ENCODE measurements at regions not wholly inside any gene's neighbourhood (a gene's known extent, or its start where the extent isn't known, plus 50 kb on each side); places are given as distances from the start of the nearest gene placed in this dataset.
"Not testable (repeated sequence)": the region's sequence is repeated elsewhere in the genome, so short reads cannot be mapped to it uniquely, and the experiment has no call there.

GRCh38 chr2:173571021-173571821 is 216.5 kb downstream of the CDCA7 start:
- POLR2A ChIA-PET: no interaction called here
- peaks cover 10 to 26% (median 19%) of the 10 kb centered on the region in 5 donors for H3K27me3 Mint-ChIP-seq
- CTCF ChIA-PET: no interaction called here
- Histone ChIP-seq H3K9me3 (ENCODE audit: control insufficient read depth in 2 of 3, low read length in 3 of 3) (no peaks in the 10 kb centered on the region), H3K27ac (ENCODE audit: low read depth, low read length) (no peak overlapping the region), H3K4me3 (ENCODE audit: low read length) (no peak overlapping the region), H3K27me3 (ENCODE audit: control insufficient read depth in 2 of 2, insufficient read depth in 2 of 2, low read length in 2 of 2) (no peaks in the 10 kb centered on the region), H3K36me3 (ENCODE audit: control insufficient read depth in 2 of 3, insufficient read depth in 3 of 3, low read length in 3 of 3) (no peaks in the 10 kb centered on the region), H3K4me1 (ENCODE audit: control insufficient read depth in 2 of 2, insufficient read depth in 2 of 2, low read length in 2 of 2) (no peaks in the 10 kb centered on the region)
- ATAC-seq (no peak), DNase-seq (no peak)
- peaks cover 0 to 5% (median 0%) of the 10 kb centered on the region in 11 donors for H3K9me3 Mint-ChIP-seq
- H3K4me3 Mint-ChIP-seq: no peak overlapping the region
- intact Hi-C loops (cut with micrococcal nuclease): loop anchor here (1.0 to 10.0 kb wide), 3 partner anchors 474 to 774 kb away; no protein-coding TSS in a partner anchor
- H3K27ac Mint-ChIP-seq: peak overlapping the region in 1 of 9 donors; percentile 1
- peaks cover 0 to 7% (median 5%) of the 10 kb centered on the region in 7 donors for H3K4me1 Mint-ChIP-seq
- peaks cover 0 to 4% (median 0%) of the 10 kb centered on the region in 5 donors for H3K36me3 Mint-ChIP-seq

GRCh38 chr2:173571887-173572680 is 217.4 kb downstream of the CDCA7 start:
- no peaks in the 10 kb centered on the region for H3K4me1 ChIP-seq (ENCODE audit: control insufficient read depth in 2 of 2, insufficient read depth in 2 of 2, low read length in 2 of 2)
- no peaks in the 10 kb centered on the region for H3K27me3 ChIP-seq (ENCODE audit: control insufficient read depth in 2 of 2, insufficient read depth in 2 of 2, low read length in 2 of 2)
- H3K36me3 ChIP-seq (ENCODE audit: control insufficient read depth in 2 of 3, insufficient read depth in 3 of 3, low read length in 3 of 3): no peaks in the 10 kb centered on the region
- intact Hi-C loops (cut with micrococcal nuclease): loop anchor here (1.0 to 10.0 kb wide), 3 partner anchors 473 to 773 kb away; no protein-coding TSS in a partner anchor
- H3K36me3 Mint-ChIP-seq: peaks cover 0 to 4% (median 0%) of the 10 kb centered on the region in 5 donors
- ATAC-seq (no peak), DNase-seq (no peak)
- ChIA-PET CTCF (no interaction called here), POLR2A (no interaction called here)
- peaks cover 0 to 5% (median 0%) of the 10 kb centered on the region in 11 donors for H3K9me3 Mint-ChIP-seq
- no peak overlapping the region for H3K4me3 Mint-ChIP-seq
- peaks cover 10 to 26% (median 19%) of the 10 kb centered on the region in 5 donors for H3K27me3 Mint-ChIP-seq
- H3K9me3 ChIP-seq (ENCODE audit: control insufficient read depth in 2 of 3, low read length in 3 of 3): no peaks in the 10 kb centered on the region
- peaks cover 0 to 7% (median 5%) of the 10 kb centered on the region in 7 donors for H3K4me1 Mint-ChIP-seq
- H3K4me3 ChIP-seq (ENCODE audit: low read length): no peak overlapping the region
- no peak overlapping the region for H3K27ac ChIP-seq (ENCODE audit: low read depth, low read length)
- H3K27ac Mint-ChIP-seq: no peak overlapping the region

GRCh38 chr2:173572848-173573247 is 218.2 kb downstream of the CDCA7 start:
- Histone ChIP-seq H3K36me3 (ENCODE audit: control insufficient read depth in 2 of 3, insufficient read depth in 3 of 3, low read length in 3 of 3) (no peaks in the 10 kb centered on the region), H3K27me3 (ENCODE audit: control insufficient read depth in 2 of 2, insufficient read depth in 2 of 2, low read length in 2 of 2) (no peaks in the 10 kb centered on the region), H3K4me1 (ENCODE audit: control insufficient read depth in 2 of 2, insufficient read depth in 2 of 2, low read length in 2 of 2) (no peaks in the 10 kb centered on the region), H3K27ac (ENCODE audit: low read depth, low read length) (no peak overlapping the region), H3K9me3 (ENCODE audit: control insufficient read depth in 2 of 3, low read length in 3 of 3) (no peaks in the 10 kb centered on the region), H3K4me3 (ENCODE audit: low read length) (no peak overlapping the region)
- intact Hi-C loops (cut with micrococcal nuclease): loop anchor here (10.0 kb wide), 2 partner anchors 472 to 772 kb away; no protein-coding TSS in a partner anchor
- POLR2A ChIA-PET: no interaction called here
- DNase-seq (no peak), ATAC-seq (no peak)
- Mint-ChIP-seq H3K27me3 (peaks cover 10 to 24% (median 15%) of the 10 kb centered on the region in 5 donors), H3K4me3 (no peak overlapping the region), H3K9me3 (peaks cover 0 to 5% (median 0%) of the 10 kb centered on the region in 11 donors), H3K27ac (no peak overlapping the region), H3K36me3 (peaks cover 0 to 4% (median 0%) of the 10 kb centered on the region in 5 donors), H3K4me1 (peaks cover 0 to 7% (median 5%) of the 10 kb centered on the region in 7 donors)
- CTCF ChIA-PET: no interaction called here

GRCh38 chr2:173573782-173574181 is 219.1 kb downstream of the CDCA7 start:
- intact Hi-C loops (cut with micrococcal nuclease): loop anchor here (10.0 kb wide), 2 partner anchors 471 to 771 kb away; no protein-coding TSS in a partner anchor
- H3K4me3 Mint-ChIP-seq; ATAC-seq; H3K27ac ChIP-seq (ENCODE audit: low read depth, low read length); DNase-seq; H3K27me3 ChIP-seq (ENCODE audit: control insufficient read depth in 2 of 2, insufficient read depth in 2 of 2, low read length in 2 of 2); H3K4me3 ChIP-seq (ENCODE audit: low read length); CTCF ChIA-PET; H3K27ac Mint-ChIP-seq; POLR2A ChIA-PET; H3K9me3 ChIP-seq (ENCODE audit: control insufficient read depth in 2 of 3, low read length in 3 of 3); H3K4me1 ChIP-seq (ENCODE audit: control insufficient read depth in 2 of 2, insufficient read depth in 2 of 2, low read length in 2 of 2); H3K36me3 Mint-ChIP-seq; H3K4me1 Mint-ChIP-seq; H3K9me3 Mint-ChIP-seq; H3K36me3 ChIP-seq (ENCODE audit: control insufficient read depth in 2 of 3, insufficient read depth in 3 of 3, low read length in 3 of 3): not testable (repeated sequence)
- H3K27me3 Mint-ChIP-seq: peaks cover 9 to 24% (median 15%) of the 10 kb centered on the region in 5 donors

- no peak overlapping the region for H3K27ac ChIP-seq (ENCODE audit: low read depth, low read length)
- H3K27ac Mint-ChIP-seq: no peak overlapping the region
- no peaks in the 10 kb centered on the region for H3K36me3 ChIP-seq (ENCODE audit: control insufficient read depth in 2 of 3, insufficient read depth in 3 of 3, low read length in 3 of 3)
- peaks cover 0 to 7% (median 5%) of the 10 kb centered on the region in 7 donors for H3K4me1 Mint-ChIP-seq
- peaks cover 4 to 21% (median 15%) of the 10 kb centered on the region in 5 donors for H3K27me3 Mint-ChIP-seq
- POLR2A ChIA-PET: no interaction called here
- ATAC-seq (no peak), DNase-seq (no peak)
- H3K4me3 ChIP-seq (ENCODE audit: low read length): no peak overlapping the region
- H3K4me3 Mint-ChIP-seq: no peak overlapping the region
- intact Hi-C loops (cut with micrococcal nuclease): loop anchor here (10.0 kb wide), 2 partner anchors 470 to 770 kb away; no protein-coding TSS in a partner anchor
- CTCF ChIA-PET: no interaction called here
- peaks cover 0 to 5% (median 0%) of the 10 kb centered on the region in 11 donors for H3K9me3 Mint-ChIP-seq
- H3K27me3 ChIP-seq (ENCODE audit: control insufficient read depth in 2 of 2, insufficient read depth in 2 of 2, low read length in 2 of 2): no peaks in the 10 kb centered on the region
- no peaks in the 10 kb centered on the region for H3K9me3 ChIP-seq (ENCODE audit: control insufficient read depth in 2 of 3, low read length in 3 of 3)
- H3K36me3 Mint-ChIP-seq: peaks cover 0 to 4% (median 0%) of the 10 kb centered on the region in 5 donors
- no peaks in the 10 kb centered on the region for H3K4me1 ChIP-seq (ENCODE audit: control insufficient read depth in 2 of 2, insufficient read depth in 2 of 2, low read length in 2 of 2)
Measured at GRCh38 chr2:173574324-173575112, 219.8 kb downstream of the CDCA7 start.

GRCh38 chr2:173578404-173579107 is 223.9 kb downstream of the CDCA7 start:
- Mint-ChIP-seq H3K27ac (no peak overlapping the region), H3K36me3 (peaks cover 0 to 4% (median 0%) of the 10 kb centered on the region in 5 donors), H3K9me3 (peaks cover 0 to 5% (median 0%) of the 10 kb centered on the region in 11 donors), H3K4me3 (no peak overlapping the region), H3K27me3 (peaks cover 0 to 22% (median 8%) of the 10 kb centered on the region in 5 donors), H3K4me1 (no peaks in the 10 kb centered on the region)
- Histone ChIP-seq H3K9me3 (ENCODE audit: control insufficient read depth in 2 of 3, low read length in 3 of 3) (no peaks in the 10 kb centered on the region), H3K4me1 (ENCODE audit: control insufficient read depth in 2 of 2, insufficient read depth in 2 of 2, low read length in 2 of 2) (no peaks in the 10 kb centered on the region), H3K27ac (ENCODE audit: low read depth, low read length) (no peak overlapping the region), H3K27me3 (ENCODE audit: control insufficient read depth in 2 of 2, insufficient read depth in 2 of 2, low read length in 2 of 2) (no peaks in the 10 kb centered on the region), H3K4me3 (ENCODE audit: low read length) (no peak overlapping the region), H3K36me3 (ENCODE audit: control insufficient read depth in 2 of 3, insufficient read depth in 3 of 3, low read length in 3 of 3) (no peaks in the 10 kb centered on the region)
- ATAC-seq (no peak), DNase-seq (no peak)
- CTCF ChIA-PET: no interaction called here
- POLR2A ChIA-PET: no interaction called here
- intact Hi-C loops (cut with micrococcal nuclease): loop anchor here (10.0 kb wide), 2 partner anchors 466 to 766 kb away; no protein-coding TSS in a partner anchor

Data from naive thymus-derived CD4-positive, alpha-beta T cell (primary cell).